ENCODE measurements at regions not wholly inside any gene's neighbourhood (a gene's known extent, or its start where the extent isn't known, plus 50 kb on each side); places are given as distances from the start of the nearest gene placed in this dataset.

DNA sequence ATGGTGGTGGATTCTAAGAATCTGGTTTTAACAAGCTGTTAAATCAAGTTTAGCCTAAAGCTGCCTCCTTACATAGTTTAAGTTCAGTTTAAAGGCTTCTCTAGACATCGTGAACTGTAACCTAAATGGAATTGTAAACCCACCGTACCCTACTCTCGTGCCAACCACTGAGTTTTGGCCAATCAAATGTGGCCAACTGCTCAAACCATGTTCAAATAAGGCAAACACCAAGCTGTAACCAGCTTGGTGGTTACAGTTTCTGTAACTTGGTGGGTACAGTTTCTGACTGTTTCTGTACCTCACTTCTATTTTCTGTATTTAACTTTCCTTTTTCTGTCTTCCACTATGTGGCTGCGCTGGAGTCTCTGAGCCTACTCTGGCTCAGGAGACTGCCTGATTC lies 131.9 kb upstream of the DDHD1 start:
- Histone ChIP-seq H3K4me3 (ENCODE audit: low read depth in 1 of 2, low read length in 1 of 2) (no peak overlapping the region), H3K27me3 (no peaks in the 10 kb centered on the region), H3K27ac (no peak overlapping the region), H3K36me3 (no peaks in the 10 kb centered on the region), H3K4me1 (ENCODE audit: control insufficient read depth in 1 of 2, insufficient read depth in 1 of 2, low read depth in 1 of 2, low read length in 1 of 2) (no peaks in the 10 kb centered on the region), H3K9me3 (no peaks in the 10 kb centered on the region)
- TF ChIP-seq, protein P1, sequence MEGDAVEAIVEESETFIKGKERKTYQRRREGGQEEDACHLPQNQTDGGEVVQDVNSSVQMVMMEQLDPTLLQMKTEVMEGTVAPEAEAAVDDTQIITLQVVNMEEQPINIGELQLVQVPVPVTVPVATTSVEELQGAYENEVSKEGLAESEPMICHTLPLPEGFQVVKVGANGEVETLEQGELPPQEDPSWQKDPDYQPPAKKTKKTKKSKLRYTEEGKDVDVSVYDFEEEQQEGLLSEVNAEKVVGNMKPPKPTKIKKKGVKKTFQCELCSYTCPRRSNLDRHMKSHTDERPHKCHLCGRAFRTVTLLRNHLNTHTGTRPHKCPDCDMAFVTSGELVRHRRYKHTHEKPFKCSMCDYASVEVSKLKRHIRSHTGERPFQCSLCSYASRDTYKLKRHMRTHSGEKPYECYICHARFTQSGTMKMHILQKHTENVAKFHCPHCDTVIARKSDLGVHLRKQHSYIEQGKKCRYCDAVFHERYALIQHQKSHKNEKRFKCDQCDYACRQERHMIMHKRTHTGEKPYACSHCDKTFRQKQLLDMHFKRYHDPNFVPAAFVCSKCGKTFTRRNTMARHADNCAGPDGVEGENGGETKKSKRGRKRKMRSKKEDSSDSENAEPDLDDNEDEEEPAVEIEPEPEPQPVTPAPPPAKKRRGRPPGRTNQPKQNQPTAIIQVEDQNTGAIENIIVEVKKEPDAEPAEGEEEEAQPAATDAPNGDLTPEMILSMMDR (IDR thresholded peaks at IDR 0.05) = no peak

DNA sequence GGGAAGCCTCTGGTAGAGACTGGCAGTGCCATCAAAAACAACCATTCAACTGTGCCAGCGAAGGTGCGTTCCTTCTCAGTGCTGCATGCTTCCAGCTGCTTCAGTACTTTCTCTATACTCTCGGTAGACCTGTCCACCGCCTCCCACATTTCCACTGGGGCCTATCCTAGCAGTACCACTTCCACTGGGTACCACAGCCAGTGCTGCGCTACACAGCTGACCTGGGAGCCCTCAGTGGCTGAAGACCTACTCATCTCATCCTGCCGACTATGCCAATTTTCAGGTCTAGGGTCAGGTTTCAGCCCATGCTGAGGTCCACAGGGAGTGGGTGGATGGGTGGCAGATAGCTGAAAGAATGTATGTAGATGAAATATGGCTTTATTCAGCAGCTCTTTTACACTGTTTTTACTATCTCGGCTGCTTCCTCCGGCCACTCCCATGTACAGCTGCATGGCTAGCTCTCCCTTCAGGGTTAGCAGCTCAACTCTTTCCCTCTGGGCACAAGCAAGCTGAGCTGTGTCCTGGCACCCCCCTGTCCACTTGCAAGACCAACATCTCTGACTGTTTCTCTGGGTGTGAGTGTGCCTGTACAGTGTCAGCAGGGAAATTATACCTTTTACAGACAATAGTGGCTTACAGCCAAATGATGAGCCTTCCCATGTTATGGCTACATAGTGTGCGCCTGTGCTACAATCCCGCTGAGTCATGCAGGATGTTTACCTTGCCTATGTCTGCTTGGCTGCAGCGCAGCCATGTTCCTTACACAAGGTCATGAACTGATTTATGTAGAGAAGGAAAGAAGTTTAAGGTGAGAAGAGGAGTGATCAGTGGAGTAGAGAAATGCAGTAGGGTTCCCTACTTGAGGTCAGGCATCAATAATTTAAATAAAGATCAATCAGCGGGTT lies 125.7 kb upstream of the DDHD1 start:
- Histone ChIP-seq H3K9me3 (no peaks in the 10 kb centered on the region), H3K27me3 (no peaks in the 10 kb centered on the region), H3K4me1 (ENCODE audit: control insufficient read depth in 1 of 2, insufficient read depth in 1 of 2, low read depth in 1 of 2, low read length in 1 of 2) (no peaks in the 10 kb centered on the region), H3K4me3 (ENCODE audit: low read depth in 1 of 2, low read length in 1 of 2) (no peak overlapping the region), H3K27ac (no peak overlapping the region), H3K36me3 (no peaks in the 10 kb centered on the region)
- TF ChIP-seq, protein P1 (IDR thresholded peaks at IDR 0.05) = no peak

DNA sequence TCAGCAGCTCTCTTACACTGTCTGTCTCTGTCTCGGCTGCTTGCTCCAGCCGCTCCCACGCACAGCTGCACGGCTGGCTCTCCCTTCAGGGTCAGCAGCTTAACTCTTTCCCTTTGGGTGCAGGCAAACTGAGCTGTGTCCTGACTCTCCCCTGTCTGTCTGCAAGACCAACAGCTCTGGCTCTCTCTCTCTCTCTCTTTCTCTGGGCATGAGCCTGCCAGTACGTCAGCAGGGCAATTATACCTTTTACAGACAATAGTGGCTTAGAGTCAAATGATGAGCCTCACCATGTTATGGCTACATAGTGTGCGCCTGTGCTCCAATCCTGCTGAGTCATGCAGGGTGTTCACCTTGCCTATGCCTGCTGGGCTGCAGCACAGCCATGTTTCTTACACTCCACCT lies 120.5 kb upstream of the DDHD1 start:
- Histone ChIP-seq H3K27ac (no peak overlapping the region), H3K4me1 (ENCODE audit: control insufficient read depth in 1 of 2, insufficient read depth in 1 of 2, low read depth in 1 of 2, low read length in 1 of 2) (no peaks in the 10 kb centered on the region), H3K4me3 (ENCODE audit: low read depth in 1 of 2, low read length in 1 of 2) (no peak overlapping the region), H3K36me3 (no peaks in the 10 kb centered on the region), H3K9me3 (no peaks in the 10 kb centered on the region), H3K27me3 (no peaks in the 10 kb centered on the region)
- TF ChIP-seq, protein P1 (IDR thresholded peaks at IDR 0.05) = no peak

DNA sequence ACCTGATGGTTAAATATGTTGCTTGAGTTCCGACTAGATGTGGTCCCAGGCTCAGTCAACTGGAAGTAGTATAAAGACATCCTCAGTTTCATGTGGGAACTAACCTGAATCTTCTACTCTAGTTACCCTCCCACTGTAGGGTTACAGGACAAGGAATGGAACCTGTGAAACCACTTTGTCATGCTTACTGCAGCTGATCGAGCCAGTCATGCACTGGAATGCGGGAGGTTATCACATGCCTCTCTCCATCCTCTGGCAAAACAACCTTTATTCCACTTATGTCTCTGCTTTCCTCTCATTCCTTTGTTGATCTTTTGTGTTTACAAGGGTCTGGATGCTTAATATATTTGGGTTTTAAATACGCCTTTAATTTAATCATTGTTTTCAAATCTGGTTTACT lies 111.9 kb upstream of the DDHD1 start:
- Histone ChIP-seq H3K27me3 (no peaks in the 10 kb centered on the region), H3K4me3 (ENCODE audit: low read depth in 1 of 2, low read length in 1 of 2) (no peak overlapping the region), H3K27ac (no peak overlapping the region), H3K36me3 (no peaks in the 10 kb centered on the region), H3K4me1 (ENCODE audit: control insufficient read depth in 1 of 2, insufficient read depth in 1 of 2, low read depth in 1 of 2, low read length in 1 of 2) (no peaks in the 10 kb centered on the region), H3K9me3 (no peaks in the 10 kb centered on the region)
- TF ChIP-seq, protein P1 (IDR thresholded peaks at IDR 0.05) = no peak

DNA sequence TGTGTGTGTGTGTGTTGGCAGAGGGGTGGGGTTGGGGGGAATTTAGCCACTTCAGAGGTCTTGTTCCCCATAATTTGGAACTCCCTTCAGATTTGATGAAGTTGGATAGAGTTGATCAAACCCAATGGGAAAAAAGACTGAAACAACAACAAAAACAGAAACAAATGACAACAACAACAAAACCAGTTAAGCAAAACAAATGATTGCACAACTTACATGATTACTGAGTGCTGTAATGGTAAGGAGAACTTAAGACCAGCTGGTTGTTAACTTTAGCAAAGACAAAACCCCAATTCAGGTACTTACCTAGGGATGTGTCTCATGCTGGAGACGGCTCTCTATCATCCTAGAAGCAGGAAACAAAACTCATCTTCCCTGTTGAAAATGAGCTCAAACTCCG lies 107.8 kb upstream of the DDHD1 start:
- no peaks in the 10 kb centered on the region for H3K27me3 ChIP-seq
- no peaks in the 10 kb centered on the region for H3K36me3 ChIP-seq
- H3K4me1 ChIP-seq (ENCODE audit: control insufficient read depth in 1 of 2, insufficient read depth in 1 of 2, low read depth in 1 of 2, low read length in 1 of 2) = no peaks in the 10 kb centered on the region
- H3K9me3 ChIP-seq = no peaks in the 10 kb centered on the region
- no peak overlapping the region for H3K4me3 ChIP-seq (ENCODE audit: low read depth in 1 of 2, low read length in 1 of 2)
- no peak overlapping the region for H3K27ac ChIP-seq
- TF ChIP-seq, protein P1 (IDR thresholded peaks at IDR 0.05) = no peak

Data from neutrophil (primary cell).